Neutrophil (primary cell): ENCODE measurements at regions not wholly inside any gene's neighbourhood (a gene's known extent, or its start where the extent isn't known, plus 50 kb on each side); places are given as distances from the start of the nearest gene placed in this dataset.

Experiments used
- H3K27ac ChIP-seq: fragments of 200-600 bp; sonication (generic); 2 replicates; pipeline ENCODE4 v1.5.1; 2016; ENCODE audit warnings: mild to moderate bottlenecking, moderate library complexity
- H3K27me3 ChIP-seq: fragments of 200-600 bp; sonication (generic); 2 replicates; pipeline ENCODE4 v1.6.0; 2016; ENCODE audit warnings: mild to moderate bottlenecking
- H3K36me3 ChIP-seq: fragments of 200-600 bp; sonication (generic); 2 replicates; pipeline ENCODE4 v1.5.1; 2017
- H3K4me1 ChIP-seq, 2 experiments: fragments of 200-600 bp in 1 of 2; sonication (generic) in 1 of 2; 1 replicate in 1 of 2; 2 replicates in 1 of 2; pipeline versions ENCODE4 v1.5.1 to v1.6.1; 2013 to 2016; ENCODE audit warnings: low read depth in 1 of 2, low read length in 1 of 2, mild to moderate bottlenecking in 1 of 2, moderate library complexity in 1 of 2; ENCODE audit not compliant: control insufficient read depth in 1 of 2, insufficient read depth in 1 of 2
- H3K4me3 ChIP-seq, 2 experiments: fragments of 200-600 bp in 1 of 2; sonication (generic) in 1 of 2; 1 replicate in 1 of 2; 2 replicates in 1 of 2; pipeline ENCODE4 v1.5.1; 2013 to 2016; ENCODE audit warnings: low read depth in 1 of 2, low read length in 1 of 2, mild to moderate bottlenecking in 1 of 2, moderate library complexity in 1 of 2
- H3K9me3 ChIP-seq: fragments of 200-600 bp; sonication (generic); 2 replicates; pipeline ENCODE4 v1.5.1; 2016
- CTCF ChIP-seq: fragments of 200-600 bp; sonication (generic); IDR thresholded peaks from 2 replicates; pipeline ENCODE4 v1.5.1; 2016; ENCODE audit warnings: antibody characterized with exemption

- H3K4me1 ChIP-seq, result no peaks in the 10 kb centered on the region
- no peak overlapping the region for H3K27ac ChIP-seq
- no peaks in the 10 kb centered on the region for H3K9me3 ChIP-seq
- no peaks in the 10 kb centered on the region for H3K27me3 ChIP-seq
- TF ChIP-seq CTCF, result no peak
- H3K36me3 ChIP-seq, result no peaks in the 10 kb centered on the region
- no peak overlapping the region for H3K4me3 ChIP-seq
Observed at GRCh38 chr12:111256629-111257434, 112.1 kb downstream of the PHETA1 start.

- H3K4me1 ChIP-seq, result no peaks in the 10 kb centered on the region
Observed at GRCh38 chr12:111255261-111255660, 113.6 kb downstream of the PHETA1 start.

GRCh38 chr12:111254106-111254505 lies 114.8 kb downstream of the PHETA1 start:
- Histone ChIP-seq H3K4me3 (no peak overlapping the region), H3K4me1 (no peaks in the 10 kb centered on the region), H3K9me3 (no peaks in the 10 kb centered on the region), H3K27ac (no peak overlapping the region), H3K36me3 (no peaks in the 10 kb centered on the region), H3K27me3 (no peaks in the 10 kb centered on the region)
- TF ChIP-seq CTCF, result no peak

More at GRCh38 chr12:111255261-111255660, 113.6 kb downstream of the PHETA1 start:
- Histone ChIP-seq H3K27ac (no peak overlapping the region), H3K9me3 (no peaks in the 10 kb centered on the region), H3K36me3 (no peaks in the 10 kb centered on the region), H3K27me3 (no peaks in the 10 kb centered on the region), H3K4me3 (no peak overlapping the region)
- no peak for TF ChIP-seq CTCF

DNA sequence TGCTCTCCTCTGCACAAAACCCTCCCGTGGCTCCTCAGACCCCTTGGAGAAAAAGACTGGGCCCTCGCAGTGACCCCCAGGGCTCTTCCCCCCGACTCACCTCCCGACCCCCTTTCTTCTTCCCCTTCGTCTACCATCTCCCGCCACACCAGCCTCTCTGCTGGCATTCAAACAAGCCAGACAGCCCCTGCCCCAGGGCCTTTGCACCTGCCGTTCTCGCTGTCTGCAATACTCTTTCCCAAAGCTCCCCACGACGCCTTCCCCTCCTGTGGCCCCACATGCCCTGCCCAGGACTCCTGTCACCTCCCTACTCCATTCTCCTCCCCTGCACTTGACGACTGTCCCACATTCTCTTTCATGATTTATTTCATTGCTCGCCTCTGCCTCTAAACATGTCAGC lies 115.7 kb downstream of the PHETA1 start:
- TF ChIP-seq CTCF, result no peak
- no peaks in the 10 kb centered on the region for H3K36me3 ChIP-seq
- H3K4me3 ChIP-seq, result no peak overlapping the region
- H3K4me1 ChIP-seq, result peaks cover 6 to 9% of the 10 kb centered on the region in 2 experiments
- no peaks in the 10 kb centered on the region for H3K27me3 ChIP-seq
- H3K27ac ChIP-seq, result no peak overlapping the region
- H3K9me3 ChIP-seq, result no peaks in the 10 kb centered on the region

- no peaks in the 10 kb centered on the region for H3K27me3 ChIP-seq
- no peaks in the 10 kb centered on the region for H3K36me3 ChIP-seq
- no peak for TF ChIP-seq CTCF
Observed at GRCh38 chr12:111251787-111252186, 117.1 kb downstream of the PHETA1 start.

More at GRCh38 chr12:111251787-111252186, 117.1 kb downstream of the PHETA1 start:
- no peak overlapping the region for H3K27ac ChIP-seq
- peaks cover 10 to 14% of the 10 kb centered on the region in 2 experiments for H3K4me1 ChIP-seq
- no peak overlapping the region for H3K4me3 ChIP-seq
- no peaks in the 10 kb centered on the region for H3K9me3 ChIP-seq
